Ishikawa (cell line): ENCODE measurements at regions not wholly inside any gene's neighbourhood (a gene's known extent, or its start where the extent isn't known, plus 50 kb on each side); places are given as distances from the start of the nearest gene placed in this dataset.

Source experiments
- CEBPB ChIP-seq: IDR thresholded peaks from 2 replicates; pipeline ENCODE4 v1.6.1; 2012
- CREB1 ChIP-seq: IDR thresholded peaks from 2 replicates; pipeline ENCODE4 v1.6.1; 2012; ENCODE audit warnings: low read depth
- EGR1 ChIP-seq: IDR thresholded peaks from 2 replicates; pipeline ENCODE4 v1.6.1; 2012
- EP300 ChIP-seq: IDR thresholded peaks from 2 replicates; pipeline ENCODE4 v1.6.1; 2012; ENCODE audit warnings: borderline replicate concordance
- FOXM1 ChIP-seq: IDR thresholded peaks from 2 replicates; pipeline ENCODE4 v1.6.1; 2012; ENCODE audit warnings: low read depth, borderline replicate concordance
- NFIC ChIP-seq: IDR thresholded peaks from 2 replicates; pipeline ENCODE4 v1.6.1; 2012
- RAD21 ChIP-seq: IDR thresholded peaks from 2 replicates; pipeline ENCODE4 v1.6.1; 2012; ENCODE audit warnings: low read depth
- TAF1 ChIP-seq: IDR thresholded peaks from 2 replicates; pipeline ENCODE4 v1.6.1; 2012; ENCODE audit warnings: low read depth, mild to moderate bottlenecking
- TCF12 ChIP-seq: IDR thresholded peaks from 2 replicates; pipeline ENCODE4 v1.6.1; 2012; ENCODE audit warnings: low read depth
- TEAD4 ChIP-seq: IDR thresholded peaks from 2 replicates; pipeline ENCODE4 v1.6.1; 2012
- YY1 ChIP-seq: IDR thresholded peaks from 2 replicates; pipeline ENCODE4 v1.6.1; 2012; ENCODE audit warnings: low read depth
- ZBTB7A ChIP-seq: IDR thresholded peaks from 2 replicates; pipeline ENCODE4 v1.6.1; 2012; ENCODE audit warnings: low read depth
- TF ChIP-seq, protein P1 (sequence below): IDR thresholded peaks from 2 replicates; pipeline ENCODE4 v1.6.1; 2012
- TF ChIP-seq, protein P2 (sequence below): IDR thresholded peaks from 2 replicates; pipeline ENCODE4 v1.6.1; 2012; ENCODE audit warnings: low read depth, mild to moderate bottlenecking
- TF ChIP-seq, protein P3 (sequence below): IDR thresholded peaks from 2 replicates; pipeline ENCODE4 v1.6.1; 2012

DNA sequence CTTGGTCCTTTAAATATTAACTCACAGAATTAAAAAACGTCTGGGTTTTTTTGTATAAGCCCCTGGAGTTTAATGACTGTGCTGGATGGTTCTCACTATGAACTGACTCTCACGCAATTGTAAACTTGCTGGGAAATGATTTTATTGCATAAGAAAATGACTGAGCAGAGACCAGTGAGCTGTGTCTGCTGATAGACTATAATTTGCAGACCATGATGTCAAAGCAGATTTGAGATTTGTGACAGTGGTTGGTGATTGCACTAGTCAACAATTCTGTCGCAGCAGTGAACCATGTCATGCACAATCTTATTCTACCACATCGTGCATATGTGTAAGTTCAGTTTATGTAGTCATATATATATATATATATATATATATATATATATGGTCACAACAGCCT is 85.7 kb upstream of the C9orf72 start:
- TF ChIP-seq TEAD4 (no peak), EP300 (no peak), CREB1 (no peak), CEBPB (no peak)

DNA sequence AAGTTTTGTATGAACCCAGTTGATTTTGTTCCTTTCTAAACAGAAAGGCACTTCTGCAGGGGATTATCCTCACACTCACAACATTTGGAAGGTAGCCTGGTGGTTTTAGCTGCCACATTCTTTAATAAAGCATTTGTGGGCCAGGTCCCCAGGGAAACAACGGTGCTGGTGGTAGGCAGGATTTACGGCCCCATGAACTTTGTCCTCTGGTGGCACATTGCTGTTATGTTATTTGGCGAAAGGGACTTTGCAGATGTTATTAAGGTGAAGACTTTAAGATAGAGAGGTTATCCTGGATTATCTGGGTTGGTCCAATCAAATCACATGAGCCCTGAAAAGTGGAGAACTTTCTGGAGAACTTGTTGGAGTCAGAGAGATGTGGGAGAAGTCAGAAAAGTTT is 86.3 kb upstream of the C9orf72 start:
- TF ChIP-seq RAD21 (no peak), CEBPB (no peak), YY1 (no peak), NFIC (no peak), TAF1 (no peak), EP300 (no peak), CREB1 (no peak), FOXM1 (no peak), TCF12 (no peak)
- TF ChIP-seq, protein P1, sequence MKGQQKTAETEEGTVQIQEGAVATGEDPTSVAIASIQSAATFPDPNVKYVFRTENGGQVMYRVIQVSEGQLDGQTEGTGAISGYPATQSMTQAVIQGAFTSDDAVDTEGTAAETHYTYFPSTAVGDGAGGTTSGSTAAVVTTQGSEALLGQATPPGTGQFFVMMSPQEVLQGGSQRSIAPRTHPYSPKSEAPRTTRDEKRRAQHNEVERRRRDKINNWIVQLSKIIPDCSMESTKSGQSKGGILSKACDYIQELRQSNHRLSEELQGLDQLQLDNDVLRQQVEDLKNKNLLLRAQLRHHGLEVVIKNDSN, result no peak
- TF ChIP-seq, protein P2, sequence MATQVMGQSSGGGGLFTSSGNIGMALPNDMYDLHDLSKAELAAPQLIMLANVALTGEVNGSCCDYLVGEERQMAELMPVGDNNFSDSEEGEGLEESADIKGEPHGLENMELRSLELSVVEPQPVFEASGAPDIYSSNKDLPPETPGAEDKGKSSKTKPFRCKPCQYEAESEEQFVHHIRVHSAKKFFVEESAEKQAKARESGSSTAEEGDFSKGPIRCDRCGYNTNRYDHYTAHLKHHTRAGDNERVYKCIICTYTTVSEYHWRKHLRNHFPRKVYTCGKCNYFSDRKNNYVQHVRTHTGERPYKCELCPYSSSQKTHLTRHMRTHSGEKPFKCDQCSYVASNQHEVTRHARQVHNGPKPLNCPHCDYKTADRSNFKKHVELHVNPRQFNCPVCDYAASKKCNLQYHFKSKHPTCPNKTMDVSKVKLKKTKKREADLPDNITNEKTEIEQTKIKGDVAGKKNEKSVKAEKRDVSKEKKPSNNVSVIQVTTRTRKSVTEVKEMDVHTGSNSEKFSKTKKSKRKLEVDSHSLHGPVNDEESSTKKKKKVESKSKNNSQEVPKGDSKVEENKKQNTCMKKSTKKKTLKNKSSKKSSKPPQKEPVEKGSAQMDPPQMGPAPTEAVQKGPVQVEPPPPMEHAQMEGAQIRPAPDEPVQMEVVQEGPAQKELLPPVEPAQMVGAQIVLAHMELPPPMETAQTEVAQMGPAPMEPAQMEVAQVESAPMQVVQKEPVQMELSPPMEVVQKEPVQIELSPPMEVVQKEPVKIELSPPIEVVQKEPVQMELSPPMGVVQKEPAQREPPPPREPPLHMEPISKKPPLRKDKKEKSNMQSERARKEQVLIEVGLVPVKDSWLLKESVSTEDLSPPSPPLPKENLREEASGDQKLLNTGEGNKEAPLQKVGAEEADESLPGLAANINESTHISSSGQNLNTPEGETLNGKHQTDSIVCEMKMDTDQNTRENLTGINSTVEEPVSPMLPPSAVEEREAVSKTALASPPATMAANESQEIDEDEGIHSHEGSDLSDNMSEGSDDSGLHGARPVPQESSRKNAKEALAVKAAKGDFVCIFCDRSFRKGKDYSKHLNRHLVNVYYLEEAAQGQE, result no peak
- TF ChIP-seq, protein P3, sequence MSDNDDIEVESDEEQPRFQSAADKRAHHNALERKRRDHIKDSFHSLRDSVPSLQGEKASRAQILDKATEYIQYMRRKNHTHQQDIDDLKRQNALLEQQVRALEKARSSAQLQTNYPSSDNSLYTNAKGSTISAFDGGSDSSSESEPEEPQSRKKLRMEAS, result no peak

DNA sequence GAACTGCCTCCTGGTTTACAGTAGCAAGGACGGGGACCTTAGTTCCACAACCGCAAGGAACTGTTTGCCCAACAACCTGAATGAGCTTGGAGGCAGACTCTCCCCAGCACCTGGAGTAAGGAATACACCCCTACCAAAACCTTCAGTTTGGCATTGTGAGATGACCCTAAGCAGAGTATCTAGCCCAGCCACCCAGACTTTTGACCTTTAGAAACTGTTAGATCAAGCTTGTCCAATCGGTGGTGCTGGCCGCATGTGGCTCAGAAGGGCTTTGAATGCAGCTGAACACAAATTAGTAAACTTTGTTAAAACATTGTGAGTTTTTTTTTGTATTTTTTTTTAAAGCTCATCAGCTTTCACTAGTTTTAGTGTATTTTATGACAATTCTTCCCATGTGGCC is 86.9 kb upstream of the C9orf72 start:
- TF ChIP-seq, protein P2, result no peak
- TF ChIP-seq FOXM1 (no peak), CEBPB (no peak), NFIC (no peak), EP300 (no peak), TCF12 (no peak), CREB1 (no peak)
- TF ChIP-seq, protein P1, result no peak
- TF ChIP-seq, protein P3, result no peak

DNA sequence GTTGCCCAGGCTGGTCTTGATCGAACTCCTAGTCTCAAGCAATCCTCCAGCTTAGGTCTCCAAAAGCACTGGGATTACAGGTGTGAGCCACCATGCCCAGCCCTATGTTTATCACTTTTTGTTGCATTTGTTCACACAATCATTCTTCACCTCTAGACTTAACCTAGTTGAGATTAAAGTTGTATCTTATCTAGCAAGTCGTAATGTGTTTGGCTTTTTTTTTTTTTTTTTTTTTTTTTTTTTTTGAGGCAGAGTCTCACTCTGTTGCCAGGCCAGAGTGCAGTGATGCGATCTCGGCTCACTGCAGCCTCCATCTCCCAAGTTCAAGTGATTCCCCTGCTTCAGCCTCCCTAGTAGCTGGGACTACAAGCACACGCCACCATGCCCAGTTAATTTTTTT is 90.2 kb upstream of the C9orf72 start:
- TF ChIP-seq EGR1, result no peak
- TF ChIP-seq, protein P1, result no peak

DNA sequence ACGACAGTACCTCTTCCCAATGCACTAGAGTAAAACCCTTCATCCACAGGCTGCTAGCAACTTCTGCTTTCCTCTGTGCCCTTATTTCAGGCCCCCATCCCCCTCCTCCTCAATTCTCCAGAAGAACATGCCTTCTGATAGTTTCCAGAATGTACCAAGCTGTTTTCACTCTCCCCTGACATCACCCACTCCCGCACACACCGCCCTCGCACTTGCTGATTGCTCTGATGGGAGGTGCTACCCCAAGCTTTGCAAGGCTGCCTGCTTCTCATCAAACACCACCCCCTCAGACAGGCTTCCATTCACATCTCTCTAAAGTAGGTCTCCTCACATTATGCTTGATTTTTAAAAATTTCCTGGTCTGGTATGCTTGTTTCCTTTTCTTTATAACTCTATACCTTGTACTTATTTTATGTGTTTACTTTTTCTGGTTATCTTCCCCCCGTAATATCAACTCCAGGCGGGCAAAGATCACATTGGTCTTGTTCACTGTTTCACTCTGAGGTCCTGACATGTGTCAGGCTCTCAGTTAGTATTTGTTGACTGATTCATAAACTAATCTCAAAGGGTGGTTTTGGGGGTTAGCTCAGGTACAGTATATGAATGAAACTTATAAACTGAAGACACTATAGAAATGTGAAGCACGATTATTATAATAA is 91.0 kb upstream of the C9orf72 start:
- TF ChIP-seq, protein P2, result no peak
- no peak for TF ChIP-seq TAF1
- TF ChIP-seq, protein P1, result no peak
- no peak for TF ChIP-seq FOXM1
- TF ChIP-seq CREB1, result no peak
- TF ChIP-seq, protein P3, result no peak
- no peak for TF ChIP-seq EP300
- no peak for TF ChIP-seq EGR1
- TF ChIP-seq ZBTB7A, result no peak
- TF ChIP-seq RAD21, result no peak
- no peak for TF ChIP-seq TCF12
